WERI-Rb-1 (cell line): ENCODE measurements at regions not wholly inside any gene's neighbourhood (a gene's known extent, or its start where the extent isn't known, plus 50 kb on each side); places are given as distances from the start of the nearest gene placed in this dataset.

ENCODE experiments used
- DNase-seq: peaks from one replicate; pipeline ENCODE4 v3.0.0-alpha.2; 2020
- H3K27ac ChIP-seq: fragments of 250-450 bp; sonication (Bioruptor Pico); 2 replicates; pipeline ENCODE4 v1.5.1; 2020; ENCODE audit warnings: mild to moderate bottlenecking, moderate library complexity
- H3K27me3 ChIP-seq: fragments of 250-450 bp; sonication (Bioruptor Pico); 2 replicates; pipeline ENCODE4 v1.5.1; 2021; ENCODE audit warnings: mild to moderate bottlenecking, low read depth, moderate library complexity; ENCODE audit not compliant: insufficient read depth, severe bottlenecking
- H3K36me3 ChIP-seq: fragments of 250-450 bp; sonication (Bioruptor Pico); 2 replicates; pipeline ENCODE4 v1.5.1; 2020; ENCODE audit warnings: mild to moderate bottlenecking, moderate library complexity
- H3K4me3 ChIP-seq: 2 replicates; pipeline ENCODE4 v1.5.1; 2011; ENCODE audit warnings: low read depth, mild to moderate bottlenecking, control low read depth, low read length
- H3K9me3 ChIP-seq: fragments of 250-450 bp; sonication (Bioruptor Pico); 2 replicates; pipeline ENCODE4 v1.5.1; 2021; ENCODE audit warnings: mild to moderate bottlenecking, moderate library complexity; ENCODE audit not compliant: severe bottlenecking
- CTCF ChIP-seq: IDR thresholded peaks from 2 replicates; pipeline ENCODE4 v1.5.1; 2011; ENCODE audit warnings: low read depth, mild to moderate bottlenecking, control low read depth, inconsistent platforms, low read length

- Histone ChIP-seq H3K27me3 (no peaks in the 10 kb centered on the region), H3K9me3 (no peaks in the 10 kb centered on the region), H3K4me3 (no peak overlapping the region), H3K36me3 (no peaks in the 10 kb centered on the region; the same call in 1 of the 2 replicates), H3K27ac (no peak overlapping the region)
- no peak for DNase-seq
- TF ChIP-seq CTCF: no peak
These were observed 155.2 kb downstream of the RBFOX3 start for GRCh38 chr17:79455636-79456035.

GRCh38 chr17:79454826-79455225 is 156.0 kb downstream of the RBFOX3 start:
- no peak overlapping the region for H3K27ac ChIP-seq
- TF ChIP-seq CTCF: no peak
- DNase-seq: no peak
- no peaks in the 10 kb centered on the region for H3K27me3 ChIP-seq
- H3K4me3 ChIP-seq: no peak overlapping the region
- H3K9me3 ChIP-seq: no peaks in the 10 kb centered on the region
- H3K36me3 ChIP-seq: no peaks in the 10 kb centered on the region; the same call in 1 of the 2 replicates

GRCh38 chr17:79453481-79453880 is 157.4 kb downstream of the RBFOX3 start:
- no peaks in the 10 kb centered on the region for H3K27me3 ChIP-seq
- H3K27ac ChIP-seq: no peak overlapping the region
- H3K4me3 ChIP-seq: no peak overlapping the region
- no peak for TF ChIP-seq CTCF
- no peak for DNase-seq
- no peaks in the 10 kb centered on the region for H3K9me3 ChIP-seq
- no peaks in the 10 kb centered on the region; the same call in 1 of the 2 replicates for H3K36me3 ChIP-seq

GRCh38 chr17:79452706-79453105 is 158.1 kb downstream of the RBFOX3 start:
- Histone ChIP-seq H3K4me3 (no peak overlapping the region), H3K27me3 (no peaks in the 10 kb centered on the region), H3K27ac (no peak overlapping the region), H3K9me3 (no peaks in the 10 kb centered on the region), H3K36me3 (no peaks in the 10 kb centered on the region; the same call in 1 of the 2 replicates)
- no peak for DNase-seq
- TF ChIP-seq CTCF: no peak

- no peak for TF ChIP-seq CTCF
- Histone ChIP-seq H3K27ac (no peak overlapping the region), H3K9me3 (no peaks in the 10 kb centered on the region), H3K27me3 (no peaks in the 10 kb centered on the region), H3K4me3 (no peak overlapping the region), H3K36me3 (no peaks in the 10 kb centered on the region; the same call in 1 of the 2 replicates)
- DNase-seq: no peak
These were observed 159.7 kb downstream of the RBFOX3 start for GRCh38 chr17:79451167-79451566.

- Histone ChIP-seq H3K9me3 (no peaks in the 10 kb centered on the region), H3K27ac (no peak overlapping the region), H3K36me3 (no peaks in the 10 kb centered on the region; the same call in 1 of the 2 replicates), H3K4me3 (no peak overlapping the region), H3K27me3 (no peaks in the 10 kb centered on the region)
- no peak for DNase-seq
- no peak for TF ChIP-seq CTCF
These were observed 164.3 kb downstream of the RBFOX3 start for GRCh38 chr17:79446399-79447009.
